GM12892 (cell line): ENCODE measurements at regions not wholly inside any gene's neighbourhood (a gene's known extent, or its start where the extent isn't known, plus 50 kb on each side); places are given as distances from the start of the nearest gene placed in this dataset.
"Not testable (repeated sequence)": the region's sequence is repeated elsewhere in the genome, so short reads cannot be mapped to it uniquely, and the experiment has no call there.

Experiments
- DNase-seq: peaks from one replicate; pipeline ENCODE4 v3.0.0; 2011; ENCODE audit not compliant: insufficient read length
- FAIRE-seq: peaks from 2 replicates; lab custom pipeline; 2011; peaks lifted over from hg19 to GRCh38; lab: Jason Lieb, UNC
- POLR2A ChIP-seq: IDR thresholded peaks from 2 replicates; pipeline ENCODE4 v1.6.1; 2011; ENCODE audit warnings: low read depth, low read length, control low read depth
- POLR2AphosphoS5 ChIP-seq: IDR thresholded peaks from 2 replicates; pipeline ENCODE4 v1.6.1; 2011; ENCODE audit warnings: low read depth, low read length, control low read depth
- TAF1 ChIP-seq: IDR thresholded peaks from 2 replicates; pipeline ENCODE4 v1.6.1; 2011; ENCODE audit warnings: low read depth, mild to moderate bottlenecking, control low read depth, low read length, borderline replicate concordance

GRCh38 chr18:73520229-73520628 lies 627.4 kb downstream of the FBXO15 start:
- FAIRE-seq, result no peak
- DNase-seq, result no peak
- TF ChIP-seq POLR2AphosphoS5, result no peak
- TF ChIP-seq POLR2A, result no peak
- TF ChIP-seq TAF1, result no peak

- not testable (repeated sequence) for FAIRE-seq, DNase-seq
Measured at GRCh38 chr18:73516056-73516455, 631.6 kb downstream of the FBXO15 start.

GRCh38 chr18:73514449-73514848 lies 633.2 kb downstream of the FBXO15 start:
- DNase-seq (no peak), FAIRE-seq (no peak)
- TF ChIP-seq POLR2AphosphoS5, result no peak
- no peak for TF ChIP-seq POLR2A
- TF ChIP-seq TAF1, result no peak

- TF ChIP-seq POLR2A, result no peak
- no peak for TF ChIP-seq TAF1
- TF ChIP-seq POLR2AphosphoS5, result no peak
- FAIRE-seq, result no peak
- no peak for DNase-seq
Measured at GRCh38 chr18:73511771-73512503, 635.7 kb downstream of the FBXO15 start.

GRCh38 chr18:73509460-73509859 lies 638.2 kb downstream of the FBXO15 start:
- TF ChIP-seq TAF1 (no peak), POLR2AphosphoS5 (no peak), POLR2A (no peak)
- DNase-seq (no peak), FAIRE-seq (no peak)

- no peak for TF ChIP-seq TAF1
- TF ChIP-seq POLR2A, result no peak
- TF ChIP-seq POLR2AphosphoS5, result no peak
- FAIRE-seq (no peak), DNase-seq (no peak)
Measured at GRCh38 chr18:73503326-73503725, 635.5 kb upstream of the NETO1 start.

- FAIRE-seq, result no peak
- DNase-seq, result no peak
- no peak for TF ChIP-seq TAF1
- no peak for TF ChIP-seq POLR2A
- no peak for TF ChIP-seq POLR2AphosphoS5
Measured at GRCh38 chr18:73487966-73488365, 620.2 kb upstream of the NETO1 start.

- DNase-seq, result no peak
- TF ChIP-seq POLR2A, result no peak
- no peak for TF ChIP-seq POLR2AphosphoS5
- no peak for TF ChIP-seq TAF1
- no peak for FAIRE-seq
Measured at GRCh38 chr18:73485166-73485565, 617.4 kb upstream of the NETO1 start.

GRCh38 chr18:73482901-73483300 lies 615.1 kb upstream of the NETO1 start:
- no peak for TF ChIP-seq POLR2A
- no peak for TF ChIP-seq TAF1
- no peak for TF ChIP-seq POLR2AphosphoS5
- no peak for FAIRE-seq
- DNase-seq, result no peak

GRCh38 chr18:73479477-73479876 lies 611.7 kb upstream of the NETO1 start:
- TF ChIP-seq POLR2AphosphoS5 (no peak), POLR2A (no peak), TAF1 (no peak)
- FAIRE-seq, result no peak
- no peak for DNase-seq

- DNase-seq (no peak), FAIRE-seq (no peak)
- TF ChIP-seq TAF1 (no peak), POLR2A (no peak), POLR2AphosphoS5 (no peak)
Measured at GRCh38 chr18:73478191-73478590, 610.4 kb upstream of the NETO1 start.

- TF ChIP-seq TAF1 (no peak), POLR2AphosphoS5 (no peak), POLR2A (no peak)
- DNase-seq, result no peak
- no peak for FAIRE-seq
Measured at GRCh38 chr18:73476031-73476430, 608.2 kb upstream of the NETO1 start.

GRCh38 chr18:73462092-73462491 lies 594.3 kb upstream of the NETO1 start:
- TF ChIP-seq POLR2AphosphoS5, result no peak
- no peak for TF ChIP-seq POLR2A
- TF ChIP-seq TAF1, result no peak
- DNase-seq (no peak), FAIRE-seq (no peak)

- no peak for DNase-seq
- FAIRE-seq, result no peak
Measured at GRCh38 chr18:73461780-73462059, 593.9 kb upstream of the NETO1 start.

More at GRCh38 chr18:73461780-73462059, 593.9 kb upstream of the NETO1 start:
- no peak for TF ChIP-seq POLR2A
- TF ChIP-seq TAF1, result no peak
- TF ChIP-seq POLR2AphosphoS5, result no peak
